Smooth muscle cell (in vitro differentiated cells): ENCODE measurements at regions not wholly inside any gene's neighbourhood (a gene's known extent, or its start where the extent isn't known, plus 50 kb on each side); places are given as distances from the start of the nearest gene placed in this dataset.

Experiments
- DNase-seq: peaks from one replicate; lab custom pipeline; 2025; ENCODE audit not compliant: unreplicated experiment; lab: John Stamatoyannopoulos, UW
- H2AFZ ChIP-seq: fragments of 200-600 bp; sonication (generic); 2 replicates; pipeline ENCODE4 v1.6.0; 2016; ENCODE audit warnings: antibody characterized with exemption, low read depth, mild to moderate bottlenecking
- H3F3A ChIP-seq: fragments of 200-600 bp; sonication (generic); 2 replicates; pipeline ENCODE4 v1.6.0; 2017; ENCODE audit warnings: antibody characterized with exemption, low read depth
- H3K27ac ChIP-seq: fragments of 200-600 bp; sonication (generic); 2 replicates; pipeline ENCODE4 v1.5.1; 2016; ENCODE audit warnings: low read depth, mild to moderate bottlenecking
- H3K27me3 ChIP-seq: fragments of 200-600 bp; sonication (generic); 2 replicates; pipeline ENCODE4 v1.6.1; 2016; ENCODE audit warnings: low read depth, mild to moderate bottlenecking
- H3K36me3 ChIP-seq: fragments of 200-600 bp; sonication (generic); 2 replicates; pipeline ENCODE4 v1.5.1; 2016; ENCODE audit warnings: low read depth
- H3K4me1 ChIP-seq: fragments of 200-600 bp; sonication (generic); 2 replicates; pipeline ENCODE4 v1.5.1; 2016; ENCODE audit warnings: low read depth
- H3K4me2 ChIP-seq: fragments of 200-600 bp; sonication (generic); 2 replicates; pipeline ENCODE4 v1.6.0; 2016; ENCODE audit warnings: mild to moderate bottlenecking
- H3K4me3 ChIP-seq: fragments of 200-600 bp; sonication (generic); 2 replicates; pipeline ENCODE4 v1.5.1; 2016; ENCODE audit warnings: mild to moderate bottlenecking
- H3K79me2 ChIP-seq: fragments of 200-600 bp; sonication (generic); 2 replicates; pipeline ENCODE4 v1.6.0; 2016; ENCODE audit warnings: low read depth, mild to moderate bottlenecking
- H3K9ac ChIP-seq: fragments of 200-600 bp; sonication (generic); 2 replicates; pipeline ENCODE4 v1.6.0; 2016; ENCODE audit warnings: low read depth
- H3K9me3 ChIP-seq: fragments of 200-600 bp; sonication (generic); replicated peaks from 2 replicates; pipeline ENCODE4 v1.5.1; 2016; ENCODE audit warnings: low read depth
- H4K20me1 ChIP-seq: fragments of 200-600 bp; sonication (generic); 2 replicates; pipeline ENCODE4 v1.6.0; 2016; ENCODE audit warnings: low read depth
- WGBS: methylation state at CpG from one replicate; pipeline ENCODE4 v1.1.7; 2016; ENCODE audit warnings: low lambda C conversion rate; 5-methylcytosine and 5-hydroxymethylcytosine counted together
- TF ChIP-seq, protein P1 (sequence below): fragments of 200-600 bp; sonication (generic); IDR thresholded peaks from 2 replicates; pipeline ENCODE4 v1.5.1; 2017; ENCODE audit warnings: borderline replicate concordance, mild to moderate bottlenecking, antibody characterized with exemption; ENCODE audit not compliant: insufficient read depth, poor library complexity, severe bottlenecking

DNA sequence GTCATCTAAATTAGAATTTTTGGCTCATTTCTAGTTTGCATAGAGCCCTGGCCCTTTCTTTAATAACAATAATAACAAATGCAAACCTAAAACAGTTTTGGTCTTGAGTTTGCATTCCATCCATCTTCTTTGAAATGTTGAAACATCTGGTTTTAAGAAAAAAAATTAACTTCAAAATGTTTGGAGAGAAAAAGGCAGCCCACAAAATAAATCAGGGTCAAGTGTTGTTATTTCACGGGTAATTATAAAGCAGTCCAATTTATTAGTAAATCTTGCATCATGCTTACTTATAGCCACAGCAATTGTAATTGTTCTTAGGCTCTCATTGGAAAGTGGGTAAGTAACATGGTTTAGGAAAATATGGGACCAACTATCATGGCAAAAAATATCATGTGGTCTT, 247.0 kb upstream of the MEF2C start:
- no peak for DNase-seq
- Histone ChIP-seq H3K79me2 (no peaks in the 10 kb centered on the region), H3F3A (no peaks in the 10 kb centered on the region), H3K36me3 (no peaks in the 10 kb centered on the region), H4K20me1 (no peaks in the 10 kb centered on the region), H3K27me3 (no peaks in the 10 kb centered on the region), H3K9ac (no peak overlapping the region), H3K9me3 (no peaks in the 10 kb centered on the region), H3K4me1 (peaks cover 4% of the 10 kb centered on the region), H2AFZ (no peak overlapping the region), H3K4me2 (no peak overlapping the region), H3K4me3 (no peak overlapping the region), H3K27ac (no peak overlapping the region)
- TF ChIP-seq, protein P1, sequence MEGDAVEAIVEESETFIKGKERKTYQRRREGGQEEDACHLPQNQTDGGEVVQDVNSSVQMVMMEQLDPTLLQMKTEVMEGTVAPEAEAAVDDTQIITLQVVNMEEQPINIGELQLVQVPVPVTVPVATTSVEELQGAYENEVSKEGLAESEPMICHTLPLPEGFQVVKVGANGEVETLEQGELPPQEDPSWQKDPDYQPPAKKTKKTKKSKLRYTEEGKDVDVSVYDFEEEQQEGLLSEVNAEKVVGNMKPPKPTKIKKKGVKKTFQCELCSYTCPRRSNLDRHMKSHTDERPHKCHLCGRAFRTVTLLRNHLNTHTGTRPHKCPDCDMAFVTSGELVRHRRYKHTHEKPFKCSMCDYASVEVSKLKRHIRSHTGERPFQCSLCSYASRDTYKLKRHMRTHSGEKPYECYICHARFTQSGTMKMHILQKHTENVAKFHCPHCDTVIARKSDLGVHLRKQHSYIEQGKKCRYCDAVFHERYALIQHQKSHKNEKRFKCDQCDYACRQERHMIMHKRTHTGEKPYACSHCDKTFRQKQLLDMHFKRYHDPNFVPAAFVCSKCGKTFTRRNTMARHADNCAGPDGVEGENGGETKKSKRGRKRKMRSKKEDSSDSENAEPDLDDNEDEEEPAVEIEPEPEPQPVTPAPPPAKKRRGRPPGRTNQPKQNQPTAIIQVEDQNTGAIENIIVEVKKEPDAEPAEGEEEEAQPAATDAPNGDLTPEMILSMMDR: no peak
- WGBS: 97% methylated on average over 1 of the region's 1 CpG

DNA sequence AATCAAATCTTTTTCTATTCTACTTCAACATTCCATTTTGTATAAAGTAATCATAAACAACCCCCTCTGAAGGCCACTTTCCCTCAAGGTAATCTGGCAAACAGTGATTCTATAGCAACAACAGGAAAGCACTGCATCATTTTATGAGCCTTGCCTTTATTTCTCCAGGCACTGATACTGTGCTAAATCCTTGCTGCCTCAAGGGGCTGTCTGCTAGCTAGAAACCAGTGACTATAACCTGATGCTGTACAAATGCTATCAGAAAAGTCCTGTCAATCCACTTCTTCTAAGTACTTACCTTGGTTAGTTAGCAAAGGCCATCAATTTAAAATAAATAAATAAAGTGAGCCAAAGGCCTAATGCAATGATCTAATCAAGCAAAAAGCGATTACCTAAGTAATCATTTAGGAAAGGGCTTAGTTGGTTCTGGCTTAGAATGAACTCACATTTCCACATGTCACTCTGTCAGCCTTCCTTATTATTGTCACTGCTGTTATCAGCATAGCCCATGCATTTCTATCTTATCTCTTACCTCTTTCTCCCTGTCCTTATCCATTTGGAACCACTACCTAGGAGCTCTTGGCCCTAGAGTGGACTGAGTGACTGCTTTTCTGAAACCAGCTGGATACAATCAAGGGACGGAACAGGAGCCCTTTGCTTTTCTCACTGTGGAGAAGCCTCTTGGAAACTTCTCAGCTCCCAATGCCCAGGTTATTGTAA, 246.1 kb upstream of the MEF2C start:
- Histone ChIP-seq H3K4me3 (no peak overlapping the region), H4K20me1 (no peaks in the 10 kb centered on the region), H3K9me3 (no peaks in the 10 kb centered on the region), H3K9ac (no peak overlapping the region), H3K27ac (no peak overlapping the region), H3K27me3 (no peaks in the 10 kb centered on the region), H3F3A (no peaks in the 10 kb centered on the region), H3K4me1 (peaks cover 4% of the 10 kb centered on the region), H3K36me3 (no peaks in the 10 kb centered on the region), H2AFZ (no peak overlapping the region), H3K4me2 (no peak overlapping the region), H3K79me2 (no peaks in the 10 kb centered on the region)
- WGBS: 83% methylated on average over 2 of the region's 2 CpGs
- TF ChIP-seq, protein P1: no peak
- DNase-seq: no peak

DNA sequence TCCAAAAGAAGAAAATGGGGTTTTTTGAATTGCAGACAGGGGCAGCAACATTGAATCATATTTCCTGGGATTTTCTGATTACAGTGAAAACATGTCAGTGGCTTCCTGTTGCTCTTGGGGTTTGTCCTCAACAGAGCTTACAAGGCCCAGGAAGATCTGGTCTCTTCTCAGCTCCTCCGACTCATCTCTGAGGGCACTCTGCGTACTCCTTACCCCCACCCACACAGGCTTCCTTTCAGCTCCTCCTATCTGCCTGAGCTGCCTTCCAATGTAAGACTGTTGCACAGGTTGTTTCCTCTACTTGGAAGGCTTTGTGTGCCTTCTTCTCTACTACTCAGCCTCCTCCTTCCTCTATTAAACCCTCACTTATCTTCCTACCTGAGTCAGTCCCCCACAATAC, 245.1 kb upstream of the MEF2C start:
- TF ChIP-seq, protein P1: no peak
- no peaks in the 10 kb centered on the region for H4K20me1 ChIP-seq
- H3K4me2 ChIP-seq: peak overlapping the region; percentile 27
- H3K9me3 ChIP-seq: no peaks in the 10 kb centered on the region
- H3K79me2 ChIP-seq: no peaks in the 10 kb centered on the region
- WGBS: 20% methylated on average over 2 of the region's 2 CpGs
- no peak for DNase-seq
- no peaks in the 10 kb centered on the region for H3K36me3 ChIP-seq
- peak overlapping the region; percentile 68 for H2AFZ ChIP-seq
- H3K27ac ChIP-seq: peak overlapping the region; percentile 48
- peaks cover 4% of the 10 kb centered on the region for H3K4me1 ChIP-seq
- H3K4me3 ChIP-seq: no peak overlapping the region
- H3K9ac ChIP-seq: no peak overlapping the region
- no peaks in the 10 kb centered on the region for H3K27me3 ChIP-seq
- no peaks in the 10 kb centered on the region for H3F3A ChIP-seq

DNA sequence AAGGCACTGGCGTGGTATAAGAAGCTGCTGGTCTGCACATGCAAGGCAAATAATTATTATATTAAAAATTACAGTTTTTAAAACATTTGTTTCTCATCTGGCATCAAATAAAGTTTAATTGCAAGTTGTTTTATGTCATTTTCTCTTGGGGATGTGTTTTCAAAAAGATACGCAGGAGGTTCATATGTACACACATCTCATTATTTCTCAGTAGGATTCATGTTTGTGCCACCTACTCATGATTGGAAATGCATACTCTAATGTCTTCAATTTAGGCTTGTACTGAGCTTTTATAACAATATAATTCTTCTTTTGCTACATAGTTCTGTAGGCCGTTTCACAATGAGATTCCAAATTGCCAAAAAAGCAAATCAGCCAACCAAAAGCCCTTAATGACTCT, 244.2 kb upstream of the MEF2C start:
- no peak for DNase-seq
- Histone ChIP-seq H3K4me2 (no peak overlapping the region), H3K79me2 (no peaks in the 10 kb centered on the region), H3K9ac (no peak overlapping the region), H2AFZ (peak overlapping the region; percentile 68), H3K9me3 (no peaks in the 10 kb centered on the region), H4K20me1 (no peaks in the 10 kb centered on the region), H3F3A (no peaks in the 10 kb centered on the region), H3K4me1 (peaks cover 4% of the 10 kb centered on the region), H3K36me3 (no peaks in the 10 kb centered on the region), H3K27ac (peak overlapping the region; percentile 48), H3K4me3 (no peak overlapping the region), H3K27me3 (no peaks in the 10 kb centered on the region)
- TF ChIP-seq, protein P1: no peak
- 95% methylated on average over 3 of the region's 3 CpGs for WGBS
